RWPE1 (cell line): ENCODE measurements at regions not wholly inside any gene's neighbourhood (a gene's known extent, or its start where the extent isn't known, plus 50 kb on each side); places are given as distances from the start of the nearest gene placed in this dataset.

ENCODE experiments used
- CTCF ChIA-PET: fragments of 350-600 bp; sonication (Branson Sonifier 250); formaldehyde crosslinking; extraction: SDS; loops from one replicate; lab custom pipeline; 2021; lab: Yijun Ruan, JAX
- POLR2A ChIA-PET: fragments of 400-600 bp; formaldehyde crosslinking; extraction: SDS; loops from one replicate; lab custom pipeline; 2020; ENCODE audit warnings: antibody characterized with exemption; ENCODE audit not compliant: low non-redundant PET; lab: Yijun Ruan, JAX
- DNase-seq: peaks from one replicate; pipeline ENCODE4 v3.0.0; 2012; ENCODE audit warnings: low spot score
- H3K27ac ChIP-seq: fragments of 450-650 bp; 2 replicates; pipeline ENCODE4 v1.5.1; 2017
- TF ChIP-seq, protein P1 (sequence below): fragments of 450-650 bp; conservative IDR thresholded peaks from 2 replicates; pipeline ENCODE4 v1.5.1; 2017; ENCODE audit warnings: low read depth, mild to moderate bottlenecking

DNA sequence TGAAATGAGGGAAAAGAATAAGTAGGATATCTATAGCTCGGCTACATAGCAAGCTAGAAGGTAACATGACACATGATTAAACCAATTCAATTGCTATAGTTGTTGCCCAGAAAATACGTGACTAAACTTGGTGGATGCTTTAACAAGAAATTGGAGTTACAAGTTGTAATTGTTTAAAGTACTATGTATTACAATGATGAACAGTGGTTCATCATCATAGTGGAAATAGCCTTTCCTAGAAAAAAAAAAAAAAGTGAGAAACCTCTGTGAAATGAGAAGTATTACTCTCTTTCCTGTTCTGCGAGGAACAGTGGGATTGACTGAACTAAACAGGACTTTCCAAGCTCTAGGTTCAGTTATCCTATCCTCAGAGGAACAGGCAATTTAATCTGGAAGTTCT is 209.7 kb upstream of the KLF3 start:
- TF ChIP-seq, protein P1, sequence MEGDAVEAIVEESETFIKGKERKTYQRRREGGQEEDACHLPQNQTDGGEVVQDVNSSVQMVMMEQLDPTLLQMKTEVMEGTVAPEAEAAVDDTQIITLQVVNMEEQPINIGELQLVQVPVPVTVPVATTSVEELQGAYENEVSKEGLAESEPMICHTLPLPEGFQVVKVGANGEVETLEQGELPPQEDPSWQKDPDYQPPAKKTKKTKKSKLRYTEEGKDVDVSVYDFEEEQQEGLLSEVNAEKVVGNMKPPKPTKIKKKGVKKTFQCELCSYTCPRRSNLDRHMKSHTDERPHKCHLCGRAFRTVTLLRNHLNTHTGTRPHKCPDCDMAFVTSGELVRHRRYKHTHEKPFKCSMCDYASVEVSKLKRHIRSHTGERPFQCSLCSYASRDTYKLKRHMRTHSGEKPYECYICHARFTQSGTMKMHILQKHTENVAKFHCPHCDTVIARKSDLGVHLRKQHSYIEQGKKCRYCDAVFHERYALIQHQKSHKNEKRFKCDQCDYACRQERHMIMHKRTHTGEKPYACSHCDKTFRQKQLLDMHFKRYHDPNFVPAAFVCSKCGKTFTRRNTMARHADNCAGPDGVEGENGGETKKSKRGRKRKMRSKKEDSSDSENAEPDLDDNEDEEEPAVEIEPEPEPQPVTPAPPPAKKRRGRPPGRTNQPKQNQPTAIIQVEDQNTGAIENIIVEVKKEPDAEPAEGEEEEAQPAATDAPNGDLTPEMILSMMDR, result no peak
- no peak for DNase-seq
- no peak overlapping the region for H3K27ac ChIP-seq
- POLR2A ChIA-PET, result no interaction called here
- CTCF ChIA-PET, result interaction anchor here (0.8 kb wide), 1 partner anchor 38 kb away, joined by 3 read pairs; no protein-coding TSS in a partner anchor

DNA sequence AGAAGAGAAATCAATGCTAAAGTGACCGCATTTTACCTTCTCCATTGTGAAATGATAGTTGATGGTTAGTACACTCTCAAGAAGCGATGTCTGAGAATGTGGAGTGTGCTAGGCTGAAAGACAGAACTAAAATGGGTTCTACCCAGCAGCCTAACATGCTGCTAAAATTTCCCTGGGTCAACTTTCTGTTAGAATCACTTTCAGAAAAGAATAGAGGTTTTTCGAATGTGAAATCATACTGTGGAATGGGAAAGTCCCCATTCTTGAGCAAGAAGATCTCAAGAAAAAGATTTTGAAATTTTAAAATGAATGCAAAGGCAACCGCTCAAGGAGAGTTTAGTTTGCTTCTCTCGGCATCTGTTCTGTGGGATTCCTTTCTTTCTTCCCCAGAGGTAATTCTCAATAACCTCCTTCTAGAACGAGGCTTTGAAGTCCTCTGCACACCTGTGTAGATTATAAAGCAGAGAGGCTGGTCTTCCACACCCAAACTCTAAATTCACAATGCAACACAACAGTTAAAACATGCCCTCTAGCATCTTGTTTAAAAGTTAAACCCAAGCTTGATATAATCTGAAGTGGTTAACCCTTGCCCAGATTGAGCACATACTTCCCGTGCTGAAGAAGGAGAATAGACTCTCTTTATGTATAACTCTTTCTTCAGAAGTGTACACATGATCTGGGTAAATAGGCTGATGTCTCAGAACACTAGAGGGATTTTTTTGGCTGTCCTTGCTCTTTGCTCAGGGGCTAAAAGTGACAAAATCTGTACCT is 208.7 kb upstream of the KLF3 start:
- ChIA-PET POLR2A (no interaction called here), CTCF (interaction anchor here (0.6 kb wide), 1 partner anchor 776 kb away, joined by 4 read pairs; no protein-coding TSS in a partner anchor)
- H3K27ac ChIP-seq, result no peak overlapping the region
- TF ChIP-seq, protein P1, result no peak
- DNase-seq, result no peak

DNA sequence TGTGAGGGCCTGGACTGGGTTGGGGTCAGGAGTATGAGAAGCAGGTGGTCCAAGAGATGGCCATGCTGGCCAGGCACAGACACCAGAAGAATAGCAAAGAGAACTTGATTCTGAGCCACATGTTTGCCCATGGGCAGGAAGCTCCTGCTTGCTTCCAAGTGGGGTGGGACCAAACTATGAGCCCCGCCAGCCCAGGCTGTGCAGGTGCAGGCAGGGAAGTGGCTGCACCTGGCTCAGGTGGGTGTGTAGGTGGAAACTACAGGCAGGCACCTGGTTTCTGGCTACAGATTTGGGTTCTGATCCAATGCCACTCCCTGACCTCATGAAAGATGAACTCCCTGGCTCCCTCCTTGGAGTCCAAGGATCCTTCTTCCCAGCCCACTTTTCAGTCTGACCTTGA is 207.9 kb upstream of the KLF3 start:
- H3K27ac ChIP-seq, result no peak overlapping the region
- POLR2A ChIA-PET, result no interaction called here
- CTCF ChIA-PET, result no interaction called here
- TF ChIP-seq, protein P1, result no peak
- no peak for DNase-seq

DNA sequence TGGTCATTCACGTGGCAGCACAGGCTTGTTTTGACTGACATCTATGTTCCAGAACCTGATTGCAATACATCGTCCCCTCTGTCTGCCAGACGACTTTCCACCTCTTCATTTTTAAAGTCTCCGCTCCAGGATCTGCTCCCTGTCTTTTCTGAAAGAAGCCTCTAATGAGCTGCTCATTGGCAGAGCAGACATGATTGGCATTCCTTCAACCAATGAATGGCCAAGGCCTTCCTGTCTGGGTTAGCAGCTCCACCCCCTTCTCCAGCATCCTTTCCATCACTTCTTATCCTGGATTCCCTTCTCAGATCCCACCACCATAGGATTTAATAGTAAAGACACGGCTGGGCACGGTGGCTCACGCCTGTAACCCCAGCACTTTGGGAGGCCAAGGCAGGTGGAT is 202.7 kb upstream of the KLF3 start:
- ChIA-PET CTCF (interaction anchor here (0.7 kb wide), 2 partner anchors 23 to 182 kb away, joined by 3 to 4 read pairs; no protein-coding TSS in a partner anchor), POLR2A (no interaction called here)
- no peak for DNase-seq
- TF ChIP-seq, protein P1, result no peak
- no peak overlapping the region for H3K27ac ChIP-seq

DNA sequence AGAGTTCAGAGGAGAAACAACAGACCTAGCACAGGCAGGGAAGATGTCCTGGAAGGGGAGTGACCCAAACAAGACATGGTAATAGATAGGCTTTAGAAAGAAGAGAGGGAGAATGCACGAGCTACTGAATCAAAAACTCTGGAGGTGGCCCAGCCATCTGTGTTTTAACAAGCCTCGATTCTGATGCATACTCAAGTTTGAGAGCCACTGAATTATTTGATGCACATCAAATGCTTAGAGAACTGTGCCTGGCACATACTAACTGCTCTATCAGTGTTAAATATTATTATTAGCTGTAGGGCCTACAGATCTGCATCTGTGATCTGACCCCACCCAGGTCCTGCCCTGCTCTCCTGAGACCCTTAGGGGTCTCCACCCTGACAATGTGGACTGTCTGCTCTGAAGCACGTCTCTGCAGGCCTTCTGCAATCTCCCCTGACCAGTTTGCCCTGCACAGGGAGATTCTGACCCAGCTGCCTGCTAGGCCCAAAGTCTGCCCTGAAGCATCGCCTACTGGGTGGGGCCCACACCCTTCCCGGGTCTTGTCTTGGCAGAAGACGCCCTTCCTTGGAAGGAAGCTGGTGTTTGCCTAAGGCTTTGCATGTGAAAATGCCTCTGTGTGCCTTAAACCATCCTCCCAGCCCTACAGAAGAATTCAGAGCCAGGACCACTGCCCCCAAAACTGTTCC is 201.5 kb upstream of the KLF3 start:
- TF ChIP-seq, protein P1, result no peak
- DNase-seq, result no peak
- H3K27ac ChIP-seq, result peak overlapping the region; percentile 56
- ChIA-PET POLR2A (no interaction called here), CTCF (interaction anchor here (0.5 kb wide), 1 partner anchor 185 kb away, joined by 3 read pairs; no protein-coding TSS in a partner anchor)

DNA sequence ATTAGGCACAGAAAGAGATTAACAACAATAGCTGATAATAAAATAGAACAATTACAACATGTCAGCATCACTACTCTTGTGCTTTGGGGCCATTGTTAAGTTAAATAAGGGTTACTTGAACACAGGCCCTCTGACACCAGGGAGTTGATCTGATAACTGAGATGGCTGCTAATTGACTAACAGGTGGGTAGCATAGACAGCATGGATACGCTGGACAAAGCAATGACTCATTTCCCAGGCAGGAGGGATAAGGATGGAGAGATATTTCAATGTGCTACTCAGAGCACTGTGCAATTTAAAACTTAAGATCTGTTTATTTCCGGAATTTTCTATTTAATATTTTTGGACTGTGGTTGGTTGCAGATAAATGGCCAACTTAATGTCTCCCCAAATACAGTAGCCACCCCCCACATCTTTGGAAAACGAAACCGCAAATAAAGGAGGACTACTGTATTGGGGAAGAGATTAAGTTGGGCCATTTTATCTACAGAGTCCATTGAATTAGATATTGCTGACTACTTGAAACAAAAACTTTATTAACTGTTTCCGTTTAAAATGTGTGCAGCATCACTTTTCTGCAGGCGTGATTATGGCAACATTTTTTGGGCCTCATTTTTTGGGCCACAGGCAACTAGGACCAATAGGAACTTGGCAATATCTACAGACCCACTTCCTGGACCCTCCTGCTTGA is 200.6 kb upstream of the KLF3 start:
- ChIA-PET CTCF (no interaction called here), POLR2A (no interaction called here)
- no peak for DNase-seq
- H3K27ac ChIP-seq, result no peak overlapping the region
- TF ChIP-seq, protein P1, result no peak
